GM18517 (cell line): ENCODE measurements at regions not wholly inside any gene's neighbourhood (a gene's known extent, or its start where the extent isn't known, plus 50 kb on each side); places are given as distances from the start of the nearest gene placed in this dataset.

Experiments
- ATAC-seq: cut with Tn5 transposase; IDR thresholded peaks from one replicate; pipeline ENCODE4 v1.9.1; 2021; ENCODE audit warnings: mild to moderate bottlenecking, moderate library complexity; ENCODE audit not compliant: unreplicated experiment

- ATAC-seq: no peak
Measured at GRCh38 chr6:164502833-164503232, 806.6 kb downstream of the C6orf118 start.

DNA sequence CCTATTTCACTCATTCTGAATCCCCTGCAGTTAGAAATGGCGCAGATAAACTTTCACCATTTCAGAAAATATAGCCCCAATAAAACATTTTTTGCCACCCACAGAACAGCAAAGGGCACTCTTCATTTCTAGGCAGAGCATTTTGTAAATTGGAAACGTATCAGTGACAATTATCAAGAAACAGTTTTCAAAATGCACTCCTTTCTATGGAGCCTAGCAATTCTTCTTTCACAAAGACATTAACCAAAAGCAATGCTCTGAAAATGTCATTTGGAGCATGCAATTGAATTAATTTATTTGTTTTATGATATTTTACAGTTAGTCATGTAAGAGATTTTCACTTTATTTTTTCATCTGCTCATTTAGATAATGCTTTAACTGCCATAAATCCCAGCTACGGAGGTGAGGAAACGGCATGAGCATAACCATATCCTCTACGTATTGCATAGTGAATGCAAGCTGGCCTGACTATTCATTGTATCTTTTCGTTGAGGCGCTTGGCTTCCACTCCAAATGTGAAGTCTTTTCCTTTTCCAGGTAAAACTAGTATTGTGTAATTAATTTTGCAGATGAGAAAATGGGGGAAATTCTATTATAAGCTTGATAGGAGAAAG, 813.4 kb downstream of the C6orf118 start:
- no peak for ATAC-seq

DNA sequence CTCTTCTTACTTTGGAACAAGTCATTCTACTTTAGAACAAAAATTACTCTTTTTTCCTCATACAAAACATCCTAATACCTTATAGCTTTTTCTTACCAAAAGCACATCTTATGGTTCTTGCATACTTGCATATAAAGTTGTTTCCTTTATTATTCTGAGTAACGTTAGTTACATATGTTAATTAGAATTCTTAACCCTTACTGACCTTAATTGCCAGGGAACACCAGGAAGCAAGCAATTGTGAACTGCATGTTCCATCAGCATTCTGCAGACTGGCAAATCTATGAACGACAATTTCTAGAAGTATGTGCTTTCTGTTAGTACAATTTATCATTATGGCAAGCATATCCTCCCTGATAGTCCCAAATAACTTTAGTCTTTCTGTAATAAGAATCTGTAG, 831.0 kb downstream of the C6orf118 start:
- no peak for ATAC-seq

DNA sequence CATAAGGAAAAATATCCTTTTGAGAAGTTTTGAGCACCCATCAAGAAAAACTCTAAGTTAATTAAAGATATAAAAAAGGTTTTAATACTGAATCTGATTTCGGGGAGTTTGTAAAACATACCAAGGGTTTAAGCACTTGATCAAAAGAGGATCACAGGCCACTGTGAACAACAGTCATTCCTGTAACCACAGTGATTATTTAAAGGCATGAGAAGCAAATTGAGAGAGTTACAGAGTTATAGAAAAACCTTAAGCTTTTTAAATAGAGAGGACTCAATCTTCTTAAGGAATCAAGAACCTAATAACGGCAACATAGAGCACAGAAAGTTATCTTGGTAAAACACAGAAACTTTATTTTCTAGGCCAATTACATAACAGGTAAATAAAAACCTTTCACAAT, 831.6 kb downstream of the C6orf118 start:
- no peak for ATAC-seq

DNA sequence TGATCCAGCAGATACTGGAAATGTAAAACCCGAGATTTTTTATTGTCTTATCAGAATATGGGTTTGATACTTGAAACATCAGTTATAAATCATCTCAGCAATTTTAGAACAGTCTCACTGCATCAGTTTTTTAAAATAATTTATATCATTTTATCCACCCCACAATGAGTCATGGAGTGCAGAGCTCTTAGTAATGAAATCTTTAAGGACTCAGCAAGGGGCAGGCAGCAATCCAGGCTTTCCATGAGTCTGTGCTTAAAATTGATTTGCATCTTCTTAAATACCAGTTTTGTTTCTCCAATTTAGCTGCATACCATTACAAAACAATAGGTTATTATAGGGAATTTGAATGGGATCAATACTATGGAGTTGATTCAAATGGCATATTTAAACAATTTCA, 832.3 kb downstream of the C6orf118 start:
- ATAC-seq: no peak

- no peak for ATAC-seq
Measured at GRCh38 chr6:164469276-164469949, 840.0 kb downstream of the C6orf118 start.

DNA sequence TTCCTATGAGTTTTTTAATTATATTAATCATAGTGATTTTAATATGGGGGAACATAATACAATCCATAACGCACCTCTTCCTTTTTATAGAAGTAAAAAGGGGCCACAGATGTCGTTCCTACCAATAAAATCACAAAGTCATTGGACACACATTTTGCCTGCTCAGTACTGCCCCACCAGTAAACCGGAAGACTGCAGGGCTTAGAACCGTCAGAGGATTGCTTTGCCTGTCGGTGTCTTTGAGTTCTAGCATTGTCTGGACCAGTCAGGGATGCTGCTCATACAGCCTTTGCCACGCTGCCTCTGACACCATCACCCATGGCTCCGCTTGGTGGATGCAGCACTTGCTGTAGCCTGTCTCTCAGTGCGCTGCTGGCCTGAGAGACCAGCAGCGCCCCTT, 853.6 kb downstream of the C6orf118 start:
- ATAC-seq: no peak

GRCh38 chr6:164453835-164454234, 855.6 kb downstream of the C6orf118 start:
- ATAC-seq: no peak

- no peak for ATAC-seq
Measured at GRCh38 chr6:164442572-164442971, 866.8 kb downstream of the C6orf118 start.

GRCh38 chr6:164439331-164439730, 870.1 kb downstream of the C6orf118 start:
- ATAC-seq: no peak

DNA sequence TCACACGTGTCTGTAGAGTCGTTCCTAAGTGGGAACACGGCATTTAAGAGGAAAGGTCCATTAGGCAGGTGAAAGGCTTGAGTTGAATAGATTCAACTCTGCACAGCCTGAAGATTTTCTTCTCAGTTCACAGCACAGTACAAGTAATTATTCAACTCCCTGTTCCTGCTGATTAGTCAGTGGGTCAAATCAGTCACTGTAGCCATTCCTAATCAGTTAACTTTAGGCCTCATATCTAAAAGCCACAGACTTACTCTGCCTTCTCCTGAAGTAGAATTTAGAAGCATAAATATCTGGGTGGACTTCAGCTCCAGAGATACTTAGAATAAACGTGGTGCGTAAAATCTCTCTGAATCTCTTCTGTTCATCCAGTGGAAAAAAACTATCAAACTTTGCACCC, 872.4 kb downstream of the C6orf118 start:
- no peak for ATAC-seq

DNA sequence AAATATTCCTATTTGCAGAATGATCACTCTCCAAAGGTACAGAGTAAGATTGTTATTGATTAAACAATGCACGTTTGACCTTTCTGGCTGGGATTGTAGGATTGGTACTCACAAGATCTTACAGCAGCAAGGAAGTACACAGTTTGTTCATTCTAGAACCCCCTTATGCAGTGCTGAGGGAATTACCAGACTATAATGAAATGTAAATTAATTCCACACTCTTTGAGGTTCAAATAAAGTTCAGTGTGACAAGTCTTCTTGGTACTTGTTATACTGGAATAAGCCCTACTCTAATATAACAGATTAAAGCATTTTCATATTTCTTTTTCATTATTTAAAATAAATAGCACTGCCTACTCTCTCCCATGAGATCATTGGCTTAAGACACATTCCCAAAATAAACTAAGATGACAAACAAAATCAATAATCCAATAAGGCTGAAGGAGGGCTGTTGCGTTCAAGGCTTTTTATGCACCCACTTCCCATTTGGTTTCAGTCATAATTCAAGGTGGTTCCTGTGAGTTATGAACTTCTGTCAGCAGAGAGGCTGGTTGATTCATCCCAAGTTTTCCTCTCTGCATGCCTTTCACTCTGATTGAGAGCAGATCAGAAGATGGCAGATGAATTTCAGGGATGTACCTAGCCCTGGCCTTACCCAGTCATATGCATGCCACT, 881.5 kb downstream of the C6orf118 start:
- no peak for ATAC-seq

DNA sequence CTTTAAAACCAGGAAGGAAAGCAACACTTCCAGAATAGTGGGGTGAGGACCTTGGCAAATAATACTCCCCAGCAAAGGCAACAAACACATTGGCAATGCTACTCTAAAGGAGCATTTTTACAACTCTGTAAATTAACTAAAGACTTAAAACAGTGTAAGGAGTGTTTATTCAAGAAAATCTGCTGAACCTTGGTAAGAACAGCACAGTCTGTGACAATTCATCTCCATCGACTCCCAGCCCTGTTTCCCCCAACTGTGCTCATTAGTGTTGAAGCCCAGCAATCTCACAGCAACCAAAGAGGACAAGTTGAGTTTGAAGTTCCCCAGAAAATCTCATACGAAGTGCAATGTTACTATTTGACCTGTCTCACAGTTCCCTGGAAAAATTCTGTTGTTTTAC, 884.9 kb downstream of the C6orf118 start:
- no peak for ATAC-seq

- ATAC-seq: no peak
Measured at GRCh38 chr6:164419099-164419498, 890.3 kb downstream of the C6orf118 start.

- ATAC-seq: no peak
Measured at GRCh38 chr6:164418262-164418588, 891.2 kb downstream of the C6orf118 start.

GRCh38 chr6:164417537-164418261, 891.7 kb downstream of the C6orf118 start:
- no peak for ATAC-seq

- no peak for ATAC-seq
Measured at GRCh38 chr6:164415832-164416563, 893.4 kb downstream of the C6orf118 start.

GRCh38 chr6:164414695-164415094, 894.7 kb downstream of the C6orf118 start:
- ATAC-seq: no peak

DNA sequence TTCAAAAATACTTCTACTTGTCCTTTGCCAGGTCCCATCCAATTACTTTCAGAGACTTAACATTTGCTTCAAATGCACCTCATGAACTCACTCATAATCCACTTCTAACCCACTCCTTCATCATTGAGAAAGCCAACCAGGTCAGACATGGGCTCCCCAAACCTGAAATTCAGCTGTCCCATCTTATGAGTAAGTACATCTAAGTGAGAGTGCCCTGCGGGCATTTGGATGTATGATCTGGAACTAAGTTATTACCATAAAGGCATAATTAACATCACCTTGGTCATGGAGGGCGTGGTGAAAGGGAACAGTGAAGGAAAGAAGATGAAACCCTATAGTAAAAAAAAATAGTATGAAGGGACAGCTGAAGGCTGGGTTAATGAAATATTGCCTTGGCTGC, 896.8 kb downstream of the C6orf118 start:
- ATAC-seq: no peak

- ATAC-seq: no peak
Measured at GRCh38 chr6:164410017-164410416, 899.4 kb downstream of the C6orf118 start.
